Choroid plexus epithelial cell (primary cell): ENCODE measurements at regions not wholly inside any gene's neighbourhood (a gene's known extent, or its start where the extent isn't known, plus 50 kb on each side); places are given as distances from the start of the nearest gene placed in this dataset.
"Not testable (repeated sequence)": the region's sequence is repeated elsewhere in the genome, so short reads cannot be mapped to it uniquely, and the experiment has no call there.

ENCODE experiments used
- DNase-seq: peaks from one replicate; pipeline ENCODE4 v3.0.0-alpha.2; 2010; ENCODE audit warnings: low read depth
- H3K4me3 ChIP-seq: 2 replicates; pipeline ENCODE4 v1.5.1; 2011; ENCODE audit warnings: low read depth, mild to moderate bottlenecking, control low read depth, low read length, moderate library complexity
- CTCF ChIP-seq: conservative IDR thresholded peaks from 2 replicates; pipeline ENCODE4 v1.5.1; 2011; ENCODE audit warnings: low read depth, mild to moderate bottlenecking, control low read depth, inconsistent platforms, low read length, moderate library complexity

GRCh38 chr9:90502134-90502533 lies 140.5 kb downstream of the DIRAS2 start:
- DNase-seq, result no peak
- TF ChIP-seq CTCF, result no peak
- no peak overlapping the region for H3K4me3 ChIP-seq

- no peak overlapping the region for H3K4me3 ChIP-seq
- no peak for TF ChIP-seq CTCF
- no peak for DNase-seq
These were observed 138.1 kb downstream of the DIRAS2 start for GRCh38 chr9:90504486-90504885.

- no peak for TF ChIP-seq CTCF
- H3K4me3 ChIP-seq, result no peak overlapping the region
- no peak for DNase-seq
These were observed 136.9 kb downstream of the DIRAS2 start for GRCh38 chr9:90505695-90506094.

GRCh38 chr9:90506402-90506801 lies 136.2 kb downstream of the DIRAS2 start:
- not testable (repeated sequence) for H3K4me3 ChIP-seq, DNase-seq

- TF ChIP-seq CTCF, result no peak
- no peak overlapping the region for H3K4me3 ChIP-seq
- DNase-seq, result no peak
These were observed 135.0 kb downstream of the DIRAS2 start for GRCh38 chr9:90507621-90508020.

GRCh38 chr9:90508940-90509339 lies 133.7 kb downstream of the DIRAS2 start:
- DNase-seq, result no peak
- no peak for TF ChIP-seq CTCF

GRCh38 chr9:90511711-90512110 lies 130.9 kb downstream of the DIRAS2 start:
- H3K4me3 ChIP-seq, result no peak overlapping the region
- DNase-seq, result no peak
- TF ChIP-seq CTCF, result no peak

More at GRCh38 chr9:90508940-90509339, 133.7 kb downstream of the DIRAS2 start:
- H3K4me3 ChIP-seq, result no peak overlapping the region

GRCh38 chr9:90514877-90515276 lies 127.7 kb downstream of the DIRAS2 start:
- TF ChIP-seq CTCF, result no peak
- no peak for DNase-seq
- no peak overlapping the region for H3K4me3 ChIP-seq
